HT-29 (cell line): ENCODE measurements at regions not wholly inside any gene's neighbourhood (a gene's known extent, or its start where the extent isn't known, plus 50 kb on each side); places are given as distances from the start of the nearest gene placed in this dataset.
A peak's percentile ranks its signal among the peaks of the same experiment; 100 is the strongest.

Source experiments
- DNase-seq: peaks from one replicate; pipeline ENCODE4 v3.0.0-alpha.2; 2015; ENCODE audit warnings: low spot score

DNA sequence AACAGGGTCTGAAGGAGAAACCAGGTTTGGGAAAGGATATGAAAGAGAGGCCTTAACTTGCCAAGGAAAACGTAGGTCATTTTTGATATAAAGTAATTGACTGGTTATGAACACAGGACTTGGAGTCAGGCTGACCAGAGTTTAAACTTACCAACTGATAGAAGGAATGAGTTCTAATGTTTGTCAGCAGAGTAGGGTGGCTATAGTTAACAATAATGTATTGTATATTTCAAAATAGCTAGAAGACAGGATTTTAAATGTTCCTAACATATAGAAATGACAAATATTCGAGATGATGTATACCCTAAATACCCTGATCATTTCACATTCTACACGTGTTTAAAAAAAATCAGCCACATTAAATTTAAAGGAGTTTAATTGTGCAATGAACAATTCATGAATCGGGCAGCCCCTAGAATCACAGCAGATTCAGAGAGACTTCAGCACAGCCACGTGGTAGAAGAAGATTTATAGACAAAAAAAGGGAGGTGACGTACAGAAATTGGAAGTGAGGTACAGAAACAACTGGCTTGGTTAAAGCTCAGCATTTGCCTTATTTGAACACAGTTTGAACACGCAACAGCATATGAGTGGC lies 52.5 kb upstream of the PLEKHG7 start:
- DNase-seq, result no peak

DNA sequence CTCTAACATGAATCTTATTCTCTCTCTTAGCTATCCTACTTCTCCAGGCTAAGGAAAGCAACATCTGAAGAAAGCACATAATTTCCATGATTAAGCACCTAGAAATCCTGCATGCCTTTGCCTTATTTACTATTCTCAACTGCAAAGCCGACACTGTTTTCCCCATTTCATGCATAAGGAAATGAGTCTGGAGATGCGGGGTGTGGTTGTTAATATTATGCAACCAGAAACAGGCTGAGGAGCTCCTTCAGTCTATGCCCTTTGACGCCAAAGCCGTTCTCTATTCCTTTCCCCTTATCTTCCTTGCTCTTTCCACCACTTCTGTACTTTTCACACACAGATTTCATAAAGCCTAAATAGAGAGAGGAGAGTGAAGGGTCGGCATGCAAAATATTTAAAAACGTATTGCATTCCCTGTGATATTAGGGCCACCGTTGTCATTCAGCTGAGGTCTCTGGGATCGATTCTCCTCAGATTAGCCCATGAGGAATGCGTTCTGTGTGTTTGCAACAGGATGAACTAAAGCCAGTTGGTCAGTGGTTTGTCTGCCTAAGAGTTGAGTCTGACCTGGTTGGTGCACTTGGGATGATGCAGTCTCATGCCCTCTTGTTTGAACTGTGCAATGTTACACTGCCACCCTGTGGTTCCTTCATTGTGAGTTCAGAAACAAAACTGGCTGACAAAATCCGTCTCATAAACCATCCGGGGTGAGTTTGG lies 53.1 kb upstream of the PLEKHG7 start:
- DNase-seq, result peak; percentile 76

DNA sequence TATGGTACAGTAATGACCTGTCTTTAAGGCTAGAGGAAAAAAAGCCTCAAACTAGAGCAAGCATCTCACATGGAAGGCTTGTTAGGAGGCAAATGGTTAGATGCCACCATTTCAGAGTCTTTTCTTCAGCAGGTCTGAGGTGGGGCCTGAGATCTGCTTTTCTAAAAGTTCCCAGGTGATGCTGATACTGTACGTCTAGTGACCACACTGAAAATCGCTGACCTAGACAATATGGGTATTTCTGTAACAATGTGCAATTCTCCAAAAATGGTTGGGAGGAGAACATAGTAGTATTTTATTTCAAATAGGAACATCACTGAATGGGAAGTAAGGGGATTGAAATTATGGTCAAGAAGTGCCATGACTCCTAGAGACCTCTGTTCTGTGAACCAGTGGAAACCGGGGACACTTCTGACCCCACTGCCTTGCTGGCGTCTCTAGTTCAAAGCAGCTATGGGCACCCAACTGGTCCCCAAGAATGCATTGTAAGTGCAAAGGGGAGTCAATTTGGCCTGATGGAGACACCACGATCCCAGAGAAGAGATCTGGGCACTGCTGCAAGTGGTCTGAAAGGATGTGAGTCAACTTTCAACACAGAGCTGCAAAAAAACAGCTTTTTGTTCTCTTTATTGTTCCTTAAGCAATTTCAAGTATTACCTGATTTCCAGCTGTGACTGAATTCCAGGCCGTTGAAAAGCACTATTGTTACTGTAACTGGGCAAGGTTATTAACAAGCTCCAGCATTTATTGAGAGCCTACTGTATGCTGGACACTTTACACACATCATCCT lies 54.4 kb upstream of the PLEKHG7 start:
- no peak for DNase-seq

DNA sequence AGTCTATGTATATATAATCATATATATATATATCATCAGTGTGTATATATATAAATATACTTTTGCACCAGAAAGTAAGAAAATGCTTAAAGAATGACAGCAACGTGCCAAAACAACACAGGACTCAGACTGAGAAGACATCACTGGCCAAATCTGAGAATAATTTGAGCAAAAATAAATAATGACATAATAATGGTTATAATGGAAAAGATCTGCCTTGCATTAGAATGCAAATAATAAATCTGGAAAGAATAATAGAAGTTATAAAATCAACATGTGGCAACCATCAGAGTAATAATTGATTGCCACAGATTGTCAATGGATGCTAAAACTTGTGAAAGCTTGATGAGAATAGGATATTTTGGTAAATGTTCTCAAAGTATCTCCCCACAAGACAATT lies 61.5 kb upstream of the PLEKHG7 start:
- DNase-seq, result no peak

DNA sequence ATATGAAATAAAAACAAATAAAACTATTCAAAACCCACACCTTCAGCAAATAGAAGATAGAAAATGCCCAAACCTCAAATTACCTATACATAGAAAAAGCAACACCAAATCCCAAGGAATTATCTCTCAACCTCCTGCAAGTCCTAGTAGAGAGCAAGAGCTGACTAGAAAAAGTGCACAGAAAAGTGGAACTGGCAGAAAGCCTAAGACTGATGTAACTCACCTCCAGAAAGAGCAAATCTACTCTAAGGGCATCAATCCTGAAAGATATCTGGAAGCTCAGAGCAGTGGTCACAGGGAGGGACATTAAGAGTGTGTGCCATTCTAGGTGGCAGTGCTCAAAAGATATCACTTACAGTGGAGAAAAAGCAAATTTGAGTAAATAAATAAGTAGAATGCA lies 62.1 kb upstream of the PLEKHG7 start:
- DNase-seq, result no peak

DNA sequence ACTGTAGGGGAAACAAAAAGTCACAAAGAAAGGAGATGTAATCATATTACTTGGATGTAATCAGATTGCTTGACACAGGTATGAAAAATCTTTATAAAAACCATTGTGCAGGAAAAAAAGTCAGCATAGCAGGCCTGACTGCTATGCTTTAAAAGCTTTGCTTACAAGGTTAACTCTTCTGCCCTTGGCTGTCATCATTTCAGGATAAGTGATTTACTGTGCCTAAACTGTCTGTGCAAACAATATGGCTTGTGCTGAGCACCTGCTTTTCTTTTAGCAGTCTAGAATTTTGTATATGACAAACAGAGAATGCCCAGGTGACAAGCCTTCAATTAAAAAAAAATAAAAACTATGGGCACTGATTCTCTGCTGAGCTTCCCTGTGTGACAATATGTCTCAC lies 63.8 kb upstream of the PLEKHG7 start:
- DNase-seq, result no peak

DNA sequence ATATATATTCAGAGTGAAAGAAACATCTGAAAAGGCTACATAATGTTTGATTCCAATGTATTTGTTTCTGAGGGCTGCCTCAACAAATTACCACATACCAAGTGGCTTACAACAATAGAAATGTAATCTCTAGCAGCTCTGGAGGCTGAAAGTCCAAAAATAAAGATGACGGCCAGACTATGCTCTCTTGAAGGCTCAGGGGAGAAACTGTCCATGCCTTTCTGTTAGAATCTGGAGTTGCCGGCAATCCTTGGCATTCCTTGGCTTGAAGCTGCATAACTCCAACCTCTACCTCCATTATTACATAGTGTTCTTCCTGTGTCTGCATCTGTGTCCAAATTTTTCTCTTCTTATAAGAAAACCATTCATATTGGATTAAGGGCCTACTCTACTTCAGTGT lies 68.1 kb upstream of the PLEKHG7 start:
- DNase-seq, result no peak

DNA sequence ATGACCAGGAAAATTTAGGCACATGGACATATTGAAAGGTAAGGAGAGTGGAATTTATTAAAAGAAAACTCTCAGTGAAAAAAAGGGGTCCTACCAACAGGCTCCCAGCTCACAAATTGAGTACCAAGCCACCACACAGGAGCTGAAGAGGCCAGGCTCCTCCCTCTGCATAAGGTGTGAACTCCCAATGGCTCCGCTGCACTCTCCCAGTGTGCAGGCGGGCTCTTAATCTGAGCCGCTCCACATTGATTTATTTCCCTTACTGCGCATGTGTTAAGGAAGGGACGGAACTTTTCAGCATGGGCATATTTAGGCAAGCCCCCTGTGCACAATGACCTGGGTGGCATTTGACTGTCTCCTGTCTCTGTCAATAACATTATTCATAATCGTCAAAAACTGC lies 68.6 kb upstream of the PLEKHG7 start:
- no peak for DNase-seq

DNA sequence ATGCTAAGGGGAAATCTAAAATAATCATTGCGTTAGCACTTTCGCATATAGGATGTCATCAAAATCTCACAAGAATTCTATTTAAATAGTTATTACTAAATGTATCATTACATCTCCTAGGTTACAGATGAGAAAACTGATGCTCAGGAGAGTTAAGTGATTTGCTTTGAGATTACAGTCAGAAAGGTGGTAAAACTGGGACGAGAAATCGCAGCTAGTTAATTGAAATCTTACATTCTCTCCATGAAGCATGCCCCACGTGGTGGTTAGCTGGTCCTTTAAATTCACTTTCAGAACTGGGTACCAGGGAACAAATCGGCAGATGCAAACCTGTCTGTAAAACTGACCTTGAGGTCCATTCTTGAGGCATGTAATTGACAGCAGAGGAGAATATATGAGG lies 71.8 kb upstream of the PLEKHG7 start:
- no peak for DNase-seq

DNA sequence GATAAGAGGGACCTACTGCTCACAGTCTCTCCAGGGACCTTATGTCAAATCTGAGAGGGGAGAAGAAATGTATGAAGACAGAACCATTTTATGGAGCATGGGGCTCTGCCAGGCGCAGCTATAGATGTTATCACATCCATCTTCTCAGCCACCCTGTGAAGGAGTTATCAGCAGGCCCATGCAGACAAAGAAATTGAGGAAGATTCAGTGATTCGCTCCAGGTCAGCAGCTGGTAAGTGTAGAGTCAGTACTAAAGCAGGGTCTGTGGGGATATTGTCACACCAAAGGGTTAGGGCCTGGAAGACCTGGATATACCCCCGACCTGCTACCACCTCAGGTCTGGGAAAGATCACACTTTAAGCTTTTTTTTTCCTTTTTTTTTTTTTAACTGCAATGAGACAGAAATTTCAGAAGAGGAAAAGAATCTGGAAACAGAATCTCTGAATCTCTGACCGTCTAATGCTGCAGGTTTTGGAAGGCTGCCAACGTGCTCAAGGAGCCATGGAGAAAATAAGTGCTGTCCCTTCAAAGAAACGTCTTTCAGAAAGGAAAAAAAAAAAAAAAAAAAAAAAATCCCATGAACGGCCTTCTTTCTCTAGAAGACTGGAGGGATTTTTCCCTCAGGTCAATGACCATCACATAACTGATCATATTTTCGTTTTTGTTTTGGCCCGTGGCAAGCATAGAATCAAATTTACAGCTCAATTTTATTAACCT lies 73.3 kb upstream of the PLEKHG7 start:
- no peak for DNase-seq

DNA sequence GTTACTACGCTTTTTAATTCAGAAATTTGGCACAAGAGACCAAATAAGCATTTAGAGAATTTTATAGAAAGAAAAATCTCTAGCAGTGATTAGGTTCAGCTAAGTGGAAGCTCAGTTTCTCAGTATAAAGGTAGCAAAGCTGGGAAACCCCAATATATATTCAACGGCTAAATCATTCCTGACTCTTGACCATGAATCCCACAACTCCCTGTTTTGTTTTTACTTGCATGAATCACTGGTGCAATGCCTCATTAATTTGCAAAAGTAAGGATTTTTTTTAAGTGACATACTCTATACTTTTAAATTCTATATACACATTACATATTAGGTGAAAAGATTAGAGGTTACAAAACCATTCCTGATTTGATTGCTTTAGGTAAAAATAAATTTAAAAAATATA lies 74.3 kb upstream of the PLEKHG7 start:
- DNase-seq, result no peak

DNA sequence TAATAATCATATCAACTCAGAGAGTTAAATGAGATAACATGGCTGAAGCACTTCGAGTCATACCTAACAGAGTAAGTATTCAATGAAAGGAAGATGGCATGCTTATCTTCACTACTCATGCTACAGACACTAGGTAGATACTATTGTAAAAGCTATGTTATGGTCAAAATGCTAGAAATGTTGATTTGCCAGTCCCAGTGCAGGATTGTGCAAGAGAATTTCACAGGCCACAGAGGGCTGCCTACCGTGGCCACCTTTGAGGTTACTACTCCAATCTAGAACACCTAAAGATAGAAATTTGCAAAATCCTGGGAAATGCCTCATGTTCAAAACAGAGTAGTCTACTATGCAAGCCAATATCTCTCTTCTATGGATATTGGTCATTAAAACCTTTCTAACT lies 75.3 kb upstream of the PLEKHG7 start:
- no peak for DNase-seq

DNA sequence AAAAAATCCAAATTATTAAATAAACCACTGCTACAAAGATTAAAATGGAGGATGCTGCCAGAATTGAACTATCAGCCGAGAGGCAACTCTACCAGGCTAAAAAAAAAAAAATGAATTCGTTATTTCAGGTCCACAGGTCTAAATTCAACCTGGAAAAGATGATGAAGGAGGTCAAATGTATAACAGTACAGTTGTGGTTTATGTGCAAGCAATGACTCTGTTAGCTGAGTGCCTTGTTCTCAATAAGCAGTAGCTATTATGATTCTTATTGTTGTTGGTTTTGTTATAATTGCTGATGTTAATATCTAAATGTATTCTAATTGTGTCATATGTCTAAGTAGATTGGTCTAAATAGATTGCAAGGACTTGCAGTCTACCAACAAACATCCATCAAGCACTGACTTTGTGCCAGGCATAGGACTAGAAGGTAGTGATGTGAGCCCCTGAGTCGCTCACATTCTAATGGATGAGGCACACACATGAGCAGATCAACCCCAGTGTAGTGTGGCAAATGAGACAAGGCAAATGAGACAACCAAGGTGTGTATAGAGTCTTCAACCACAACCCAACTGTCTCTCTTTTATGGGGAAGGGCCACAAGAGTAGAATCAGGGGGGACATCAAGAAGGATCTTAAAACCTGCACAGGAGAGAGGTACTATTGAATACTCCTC lies 77.0 kb upstream of the PLEKHG7 start:
- no peak for DNase-seq

DNA sequence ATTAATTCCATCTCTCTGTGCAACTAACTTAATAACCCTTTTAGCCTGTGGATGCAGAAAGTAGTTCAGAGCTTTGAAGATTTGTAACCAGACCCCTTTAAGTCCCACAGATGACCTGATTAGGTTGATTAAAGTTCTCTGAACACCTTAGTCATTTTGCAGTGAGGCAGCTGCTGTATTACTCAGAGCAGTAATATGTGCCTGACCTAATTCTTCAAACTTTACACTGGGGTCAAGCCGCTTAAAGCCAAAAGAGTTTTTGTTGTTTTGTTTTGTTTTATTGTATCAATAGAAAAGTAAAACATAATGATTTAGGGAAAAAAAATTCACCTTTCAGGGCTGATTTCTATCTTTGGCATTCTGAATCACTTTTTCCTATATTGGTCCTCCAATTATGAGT lies 78.6 kb upstream of the PLEKHG7 start:
- DNase-seq, result no peak

DNA sequence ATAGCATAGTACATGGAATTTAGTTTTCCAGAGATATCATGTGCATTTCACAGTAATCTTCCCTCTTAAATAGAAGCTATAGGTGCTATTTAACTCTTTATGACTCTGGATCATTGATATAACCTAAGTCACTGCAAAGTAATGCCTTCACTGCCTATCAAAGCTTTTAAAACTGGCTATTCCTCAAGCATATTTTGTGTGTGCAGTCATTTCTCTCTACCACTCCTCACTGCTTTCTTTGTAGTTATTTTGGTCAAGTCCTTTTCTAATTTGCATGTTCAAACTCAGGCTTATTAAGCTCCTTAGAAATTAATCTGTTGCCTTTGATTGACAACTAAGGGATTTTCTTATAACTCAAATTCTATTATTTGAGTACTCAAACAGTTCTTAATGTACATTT lies 79.4 kb upstream of the PLEKHG7 start:
- no peak for DNase-seq

DNA sequence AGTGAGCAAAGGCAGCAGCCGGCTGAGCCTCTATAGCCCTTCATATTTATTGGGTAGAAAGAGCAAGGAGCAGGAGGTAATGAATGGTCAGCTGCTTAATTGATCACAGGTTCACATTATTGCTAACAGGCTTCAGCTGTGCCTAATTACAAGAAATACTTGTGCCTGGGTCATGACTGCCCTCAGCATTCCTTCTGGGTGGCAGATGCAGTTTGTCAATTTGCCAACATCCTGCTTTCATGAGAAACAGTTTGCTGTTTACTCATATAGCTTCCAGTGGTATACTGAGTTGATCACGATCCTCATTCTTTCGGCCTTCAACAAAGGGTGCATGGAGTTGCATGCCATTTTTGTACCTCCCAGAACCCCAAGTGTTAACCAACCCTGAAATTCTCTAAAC lies 81.0 kb upstream of the PLEKHG7 start:
- DNase-seq, result no peak

DNA sequence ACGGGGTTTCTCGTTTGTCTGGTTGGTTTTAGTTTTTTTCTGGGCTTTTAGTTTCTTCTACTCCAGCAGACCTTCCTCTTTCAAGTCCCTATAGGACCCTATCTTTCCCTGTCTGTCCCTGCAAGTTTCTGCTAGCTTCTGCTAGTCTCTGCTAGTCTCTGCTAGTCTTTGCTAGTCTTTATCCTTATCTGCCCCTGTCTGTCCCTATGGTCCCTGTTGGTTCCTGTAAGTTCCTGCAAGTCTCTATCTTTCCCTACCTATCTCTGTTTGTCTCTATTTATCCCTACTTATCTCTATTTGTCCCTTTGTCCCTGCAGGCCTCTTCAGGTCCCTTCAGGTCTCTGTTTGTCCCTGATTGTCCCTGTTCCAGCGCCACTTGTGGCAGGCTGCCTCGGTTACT lies 81.5 kb upstream of the PLEKHG7 start:
- DNase-seq, result no peak

DNA sequence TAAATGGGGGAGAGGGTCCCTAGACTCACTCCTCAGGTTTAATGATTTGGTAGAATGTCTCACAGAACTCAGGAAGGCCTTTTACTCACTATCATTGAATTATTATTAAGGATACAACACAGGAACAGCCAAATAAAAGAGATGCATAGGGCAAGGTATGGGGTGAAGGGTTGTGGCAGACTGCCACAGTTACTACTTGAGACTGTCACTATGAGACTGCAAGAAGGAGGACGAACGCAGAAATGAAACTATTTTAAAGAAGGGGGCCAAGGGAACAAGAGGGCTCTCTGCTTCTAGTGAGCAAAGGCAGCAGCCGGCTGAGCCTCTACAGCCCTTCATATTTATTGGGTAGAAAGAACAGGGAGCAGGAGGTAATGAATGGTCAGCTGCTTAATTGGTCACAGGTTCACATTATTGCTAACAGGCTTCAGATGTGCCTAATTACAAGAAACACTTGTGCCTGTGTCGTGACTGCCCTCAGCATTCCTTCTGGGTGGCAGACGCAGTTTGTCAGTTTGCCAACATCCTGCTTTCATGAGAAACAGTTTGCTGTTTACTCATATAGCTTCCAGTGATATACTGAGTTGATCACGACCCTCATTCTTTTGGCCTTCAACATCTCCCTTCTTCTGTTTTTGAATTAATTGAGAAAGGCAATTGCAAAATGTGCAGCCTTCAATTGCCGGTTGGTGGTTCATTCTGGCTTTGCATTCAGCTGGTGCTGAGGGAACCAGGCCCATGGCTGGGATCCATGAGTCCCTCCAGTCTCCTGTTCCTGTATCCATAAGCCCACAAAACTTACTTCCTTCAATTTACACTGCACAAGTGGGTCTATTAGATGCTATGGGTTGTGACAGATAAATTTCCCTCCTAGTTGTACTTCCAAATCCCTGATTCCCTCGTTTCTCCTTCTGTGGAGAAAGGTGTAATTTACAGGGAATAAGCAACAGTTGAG lies 82.8 kb upstream of the PLEKHG7 start:
- DNase-seq, result no peak

DNA sequence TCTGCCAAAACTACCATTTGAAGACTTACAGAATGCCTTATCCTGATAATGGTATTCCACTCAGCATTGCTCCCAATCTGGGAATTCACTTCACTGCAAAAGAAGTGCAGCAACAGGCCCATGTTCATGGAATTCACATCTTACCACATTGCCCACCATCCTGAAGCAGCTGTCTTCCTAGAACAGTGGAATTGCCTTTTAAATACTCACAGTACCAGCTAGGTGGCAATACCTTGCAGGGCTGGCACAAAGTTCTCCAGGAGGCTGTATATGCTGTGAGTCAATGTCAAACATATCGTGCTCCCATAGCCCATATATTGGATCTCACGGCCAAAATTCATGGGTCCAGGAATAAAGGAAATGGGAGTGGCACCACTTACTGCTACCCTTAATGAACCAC lies 83.8 kb upstream of the PLEKHG7 start:
- DNase-seq, result no peak

DNA sequence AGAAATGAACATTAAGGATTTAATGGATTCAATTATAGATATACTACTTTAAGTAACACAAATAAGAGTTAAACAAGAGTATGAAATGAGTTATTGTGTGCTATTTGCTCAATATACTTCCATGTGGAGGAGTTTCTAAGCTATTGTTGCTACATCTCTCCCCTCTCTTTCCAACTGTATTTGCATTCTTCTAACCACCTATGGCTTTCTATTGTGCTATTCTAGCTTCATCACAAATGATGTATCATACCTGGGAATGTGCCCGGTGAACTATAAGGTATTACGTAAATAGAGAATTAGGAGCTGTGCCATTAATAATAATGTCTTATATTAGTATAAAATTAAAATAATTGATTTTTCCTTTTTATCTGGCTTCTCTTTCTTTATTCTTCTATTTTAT lies 87.1 kb upstream of the PLEKHG7 start:
- DNase-seq, result no peak

DNA sequence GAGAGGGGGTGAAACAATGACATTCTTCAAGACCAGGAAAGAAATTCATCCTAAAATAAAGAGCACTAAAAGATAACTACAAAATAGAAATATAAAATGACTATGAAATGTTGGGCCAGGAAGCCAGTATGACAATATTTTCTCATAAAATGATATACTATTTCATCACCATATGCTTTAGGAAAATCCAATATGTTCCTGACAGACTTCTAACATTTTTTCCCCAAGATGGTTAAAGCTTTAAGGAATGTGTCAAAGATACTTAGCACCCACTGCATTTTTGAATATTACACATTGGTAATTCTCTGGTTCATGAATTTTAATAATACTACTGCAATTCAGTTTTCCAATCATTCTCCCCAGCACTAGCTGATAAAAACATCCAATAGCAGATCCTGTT lies 87.7 kb upstream of the PLEKHG7 start:
- no peak for DNase-seq
